ENCODE measurements at regions not wholly inside any gene's neighbourhood (a gene's known extent, or its start where the extent isn't known, plus 50 kb on each side); places are given as distances from the start of the nearest gene placed in this dataset.

DNA sequence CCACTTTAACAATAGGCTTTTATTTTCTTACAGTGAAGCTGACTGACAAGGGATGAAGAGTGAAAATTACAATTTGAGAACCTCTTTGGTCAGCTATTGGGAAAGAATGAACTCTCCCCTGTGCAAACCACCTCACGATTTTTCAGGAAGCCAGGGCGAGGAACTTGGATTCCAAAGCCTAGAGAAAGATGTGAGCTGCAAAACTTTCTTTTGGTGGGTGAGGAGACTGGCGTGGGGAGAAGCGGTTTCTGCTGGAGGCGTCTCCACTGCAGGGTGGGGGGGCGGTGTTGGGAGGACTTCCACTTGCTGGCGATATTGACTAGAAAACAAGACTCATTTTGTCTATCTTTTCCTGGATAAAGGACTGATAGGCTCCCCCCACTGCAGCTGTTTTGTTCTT lies 59.3 kb upstream of the VRK1 start:
- ATAC-seq (no peak), DNase-seq (ENCODE audit: low read depth, low spot score) (no peak)
- Histone ChIP-seq H3K4me3 (replicated peaks in 1 of 2; ENCODE audit: low read depth in 1 of 2, low read length in 2 of 2) (no peak overlapping the region), H3K79me2 (ENCODE audit: insufficient read depth, low read length) (no peaks in the 10 kb centered on the region), H3K9me3 (ENCODE audit: control insufficient read depth in 1 of 2, insufficient read depth in 1 of 2, low read depth in 1 of 2, low read length in 2 of 2) (no peaks in the 10 kb centered on the region), H3K27ac (ENCODE audit: low read depth, low read length) (no peak overlapping the region), H4K20me1 (ENCODE audit: insufficient read depth) (no peaks in the 10 kb centered on the region), H3K9me2 (ENCODE audit: insufficient read depth) (no peaks in the 10 kb centered on the region), H2AFZ (ENCODE audit: low read depth, low read length, poor library complexity, severe bottlenecking) (no peak overlapping the region), H3K4me2 (ENCODE audit: low read length) (no peak overlapping the region), H3K36me3 (ENCODE audit: control insufficient read depth in 1 of 2, insufficient read depth in 2 of 2, low read length in 2 of 2) (no peaks in the 10 kb centered on the region), H3K27me3 (ENCODE audit: insufficient read depth, low read length) (peaks cover 20% of the 10 kb centered on the region), H3K4me1 (ENCODE audit: control insufficient read depth in 1 of 2, insufficient read depth in 2 of 2, low read length in 2 of 2) (no peaks in the 10 kb centered on the region; a peak in 1 of 4 replicates), H3K9ac (ENCODE audit: low read length) (no peak overlapping the region)
- no TSS peak for BruUV-seq (replicated peaks)
- intact Hi-C loops (cut with micrococcal nuclease), result no loop called here
- ChIA-PET CTCF (interaction anchor here (2.7 kb wide), 1 partner anchor 8 kb away, joined by 10 read pairs; no protein-coding TSS in a partner anchor), RAD21 (ENCODE audit: low non-redundant PET in 1 of 2, low total read pairs in 2 of 2, uncharacterized antibody in 2 of 2, unreplicated experiment in 2 of 2) (no interaction called here), POLR2A (no interaction called here)
- TF ChIP-seq, protein P1, sequence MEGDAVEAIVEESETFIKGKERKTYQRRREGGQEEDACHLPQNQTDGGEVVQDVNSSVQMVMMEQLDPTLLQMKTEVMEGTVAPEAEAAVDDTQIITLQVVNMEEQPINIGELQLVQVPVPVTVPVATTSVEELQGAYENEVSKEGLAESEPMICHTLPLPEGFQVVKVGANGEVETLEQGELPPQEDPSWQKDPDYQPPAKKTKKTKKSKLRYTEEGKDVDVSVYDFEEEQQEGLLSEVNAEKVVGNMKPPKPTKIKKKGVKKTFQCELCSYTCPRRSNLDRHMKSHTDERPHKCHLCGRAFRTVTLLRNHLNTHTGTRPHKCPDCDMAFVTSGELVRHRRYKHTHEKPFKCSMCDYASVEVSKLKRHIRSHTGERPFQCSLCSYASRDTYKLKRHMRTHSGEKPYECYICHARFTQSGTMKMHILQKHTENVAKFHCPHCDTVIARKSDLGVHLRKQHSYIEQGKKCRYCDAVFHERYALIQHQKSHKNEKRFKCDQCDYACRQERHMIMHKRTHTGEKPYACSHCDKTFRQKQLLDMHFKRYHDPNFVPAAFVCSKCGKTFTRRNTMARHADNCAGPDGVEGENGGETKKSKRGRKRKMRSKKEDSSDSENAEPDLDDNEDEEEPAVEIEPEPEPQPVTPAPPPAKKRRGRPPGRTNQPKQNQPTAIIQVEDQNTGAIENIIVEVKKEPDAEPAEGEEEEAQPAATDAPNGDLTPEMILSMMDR (IDR thresholded peaks at IDR 0.05 in 2 of 3, conservative IDR thresholded peaks at IDR 0.05 in 1 of 3; ENCODE audit: borderline replicate concordance in 1 of 3, insufficient read depth in 1 of 3, low read depth in 2 of 3, low read length in 2 of 3), result no peak
- TF ChIP-seq POLR2AphosphoS5 (IDR thresholded peaks at IDR 0.05; ENCODE audit: low read depth, low read length), result no peak
- TF ChIP-seq EZH2 (IDR thresholded peaks at IDR 0.05), result no peak
- TF ChIP-seq POLR2A (IDR thresholded peaks at IDR 0.05; ENCODE audit: borderline replicate concordance, extremely low read depth, insufficient read depth, insufficient read length), result no peak
- TF ChIP-seq EZH2phosphoT487 (IDR thresholded peaks at IDR 0.05; ENCODE audit: borderline replicate concordance), result no peak
- no peak for TF ChIP-seq CBX3 (IDR thresholded peaks at IDR 0.05; ENCODE audit: low read depth)
- TF ChIP-seq ZFX (IDR thresholded peaks at IDR 0.05), result no peak
- no peak for TF ChIP-seq ZNF274 (IDR thresholded peaks at IDR 0.05; ENCODE audit: low read depth, low read length)
- TF ChIP-seq, protein P2, sequence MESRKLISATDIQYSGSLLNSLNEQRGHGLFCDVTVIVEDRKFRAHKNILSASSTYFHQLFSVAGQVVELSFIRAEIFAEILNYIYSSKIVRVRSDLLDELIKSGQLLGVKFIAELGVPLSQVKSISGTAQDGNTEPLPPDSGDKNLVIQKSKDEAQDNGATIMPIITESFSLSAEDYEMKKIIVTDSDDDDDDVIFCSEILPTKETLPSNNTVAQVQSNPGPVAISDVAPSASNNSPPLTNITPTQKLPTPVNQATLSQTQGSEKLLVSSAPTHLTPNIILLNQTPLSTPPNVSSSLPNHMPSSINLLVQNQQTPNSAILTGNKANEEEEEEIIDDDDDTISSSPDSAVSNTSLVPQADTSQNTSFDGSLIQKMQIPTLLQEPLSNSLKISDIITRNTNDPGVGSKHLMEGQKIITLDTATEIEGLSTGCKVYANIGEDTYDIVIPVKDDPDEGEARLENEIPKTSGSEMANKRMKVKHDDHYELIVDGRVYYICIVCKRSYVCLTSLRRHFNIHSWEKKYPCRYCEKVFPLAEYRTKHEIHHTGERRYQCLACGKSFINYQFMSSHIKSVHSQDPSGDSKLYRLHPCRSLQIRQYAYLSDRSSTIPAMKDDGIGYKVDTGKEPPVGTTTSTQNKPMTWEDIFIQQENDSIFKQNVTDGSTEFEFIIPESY (IDR thresholded peaks at IDR 0.05; ENCODE audit: extremely low read depth, insufficient replicate concordance, low read length), result no peak
- TF ChIP-seq, protein P3, sequence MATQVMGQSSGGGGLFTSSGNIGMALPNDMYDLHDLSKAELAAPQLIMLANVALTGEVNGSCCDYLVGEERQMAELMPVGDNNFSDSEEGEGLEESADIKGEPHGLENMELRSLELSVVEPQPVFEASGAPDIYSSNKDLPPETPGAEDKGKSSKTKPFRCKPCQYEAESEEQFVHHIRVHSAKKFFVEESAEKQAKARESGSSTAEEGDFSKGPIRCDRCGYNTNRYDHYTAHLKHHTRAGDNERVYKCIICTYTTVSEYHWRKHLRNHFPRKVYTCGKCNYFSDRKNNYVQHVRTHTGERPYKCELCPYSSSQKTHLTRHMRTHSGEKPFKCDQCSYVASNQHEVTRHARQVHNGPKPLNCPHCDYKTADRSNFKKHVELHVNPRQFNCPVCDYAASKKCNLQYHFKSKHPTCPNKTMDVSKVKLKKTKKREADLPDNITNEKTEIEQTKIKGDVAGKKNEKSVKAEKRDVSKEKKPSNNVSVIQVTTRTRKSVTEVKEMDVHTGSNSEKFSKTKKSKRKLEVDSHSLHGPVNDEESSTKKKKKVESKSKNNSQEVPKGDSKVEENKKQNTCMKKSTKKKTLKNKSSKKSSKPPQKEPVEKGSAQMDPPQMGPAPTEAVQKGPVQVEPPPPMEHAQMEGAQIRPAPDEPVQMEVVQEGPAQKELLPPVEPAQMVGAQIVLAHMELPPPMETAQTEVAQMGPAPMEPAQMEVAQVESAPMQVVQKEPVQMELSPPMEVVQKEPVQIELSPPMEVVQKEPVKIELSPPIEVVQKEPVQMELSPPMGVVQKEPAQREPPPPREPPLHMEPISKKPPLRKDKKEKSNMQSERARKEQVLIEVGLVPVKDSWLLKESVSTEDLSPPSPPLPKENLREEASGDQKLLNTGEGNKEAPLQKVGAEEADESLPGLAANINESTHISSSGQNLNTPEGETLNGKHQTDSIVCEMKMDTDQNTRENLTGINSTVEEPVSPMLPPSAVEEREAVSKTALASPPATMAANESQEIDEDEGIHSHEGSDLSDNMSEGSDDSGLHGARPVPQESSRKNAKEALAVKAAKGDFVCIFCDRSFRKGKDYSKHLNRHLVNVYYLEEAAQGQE (IDR thresholded peaks at IDR 0.05; ENCODE audit: low read depth), result no peak
- no peak for TF ChIP-seq EGR1 (IDR thresholded peaks at IDR 0.05; ENCODE audit: low read depth)
- TF ChIP-seq YY1 (IDR thresholded peaks at IDR 0.05; ENCODE audit: extremely low read depth, insufficient replicate concordance, low read depth, low read length), result no peak
- no peak for TF ChIP-seq FOSL1 (IDR thresholded peaks at IDR 0.05; ENCODE audit: low read depth)
- TF ChIP-seq SIN3A (IDR thresholded peaks at IDR 0.05; ENCODE audit: low read depth), result no peak
- no peak for TF ChIP-seq ELF1 (IDR thresholded peaks at IDR 0.05; ENCODE audit: borderline replicate concordance, low read depth)
- no peak for TF ChIP-seq SP1 (IDR thresholded peaks at IDR 0.05; ENCODE audit: low read depth)
- no peak for TF ChIP-seq SRF (IDR thresholded peaks at IDR 0.05; ENCODE audit: low read depth)
- TF ChIP-seq TCF7L2 (IDR thresholded peaks at IDR 0.05; ENCODE audit: borderline replicate concordance, extremely low read depth, insufficient read depth, insufficient read length), result no peak
- TF ChIP-seq, protein P4, sequence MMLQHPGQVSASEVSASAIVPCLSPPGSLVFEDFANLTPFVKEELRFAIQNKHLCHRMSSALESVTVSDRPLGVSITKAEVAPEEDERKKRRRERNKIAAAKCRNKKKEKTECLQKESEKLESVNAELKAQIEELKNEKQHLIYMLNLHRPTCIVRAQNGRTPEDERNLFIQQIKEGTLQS (IDR thresholded peaks at IDR 0.05), result no peak
- no peak for TF ChIP-seq RAD21 (IDR thresholded peaks at IDR 0.05; ENCODE audit: low read depth)
